A673 (cell line): ENCODE measurements at regions not wholly inside any gene's neighbourhood (a gene's known extent, or its start where the extent isn't known, plus 50 kb on each side); places are given as distances from the start of the nearest gene placed in this dataset.

ENCODE experiments used
- BruUV-seq: library from RNA; stranded (reverse); fragments of 400-500 nt; replicated peaks from 2 replicates; lab custom pipeline; 2021; lab: Mats Ljungman, UMichigan
- CTCF ChIA-PET: fragments of 300-600 bp; sonication (Branson Sonifier 250); formaldehyde crosslinking; loops from one replicate; lab custom pipeline; 2022; ENCODE audit warnings: antibody characterized with exemption; lab: Charles Lee
- POLR2A ChIA-PET: fragments of 300-600 bp; sonication (Branson Sonifier 250); formaldehyde crosslinking; loops from one replicate; lab custom pipeline; 2022; ENCODE audit warnings: antibody characterized with exemption; ENCODE audit not compliant: low non-redundant PET; lab: Charles Lee
- DNase-seq: peaks from one replicate; pipeline ENCODE4 v3.0.0-alpha.2; 2015; ENCODE audit warnings: low spot score
- H3K27ac ChIP-seq: fragments of 200-600 bp; sonication (generic); 2 replicates; pipeline ENCODE4 v1.5.1; 2016; ENCODE audit warnings: mixed run types, low read depth, mild to moderate bottlenecking, mixed read lengths, antibody characterized with exemption, low read length; ENCODE audit not compliant: poor library complexity, severe bottlenecking
- H3K27me3 ChIP-seq: fragments of 200-600 bp; sonication (generic); replicated peaks from 2 replicates; pipeline ENCODE4 v1.6.1; 2017; ENCODE audit warnings: mixed run types, low read depth, mild to moderate bottlenecking, mixed read lengths, antibody characterized with exemption, low read length; ENCODE audit not compliant: insufficient read depth, poor library complexity
- H3K36me3 ChIP-seq: fragments of 200-600 bp; sonication (generic); 2 replicates; pipeline ENCODE4 v1.6.1; 2016; ENCODE audit warnings: mixed run types, mild to moderate bottlenecking, mixed read lengths, antibody characterized with exemption, low read length; ENCODE audit not compliant: insufficient read depth, poor library complexity, severe bottlenecking
- H3K4me1 ChIP-seq: fragments of 200-600 bp; sonication (generic); 2 replicates; pipeline ENCODE4 v1.6.1; 2017; ENCODE audit warnings: mixed run types, mild to moderate bottlenecking, mixed read lengths, antibody characterized with exemption, low read length; ENCODE audit not compliant: insufficient read depth, poor library complexity, severe bottlenecking
- H3K4me3 ChIP-seq: fragments of 200-600 bp; sonication (generic); 2 replicates; pipeline ENCODE4 v1.5.1; 2016; ENCODE audit warnings: low read depth, mixed run types, mild to moderate bottlenecking, mixed read lengths, low read length; ENCODE audit not compliant: poor library complexity, severe bottlenecking
- H3K9me3 ChIP-seq: fragments of 200-600 bp; sonication (generic); 2 replicates; pipeline ENCODE4 v1.6.1; 2016; ENCODE audit warnings: mixed run types, low read depth, mild to moderate bottlenecking, mixed read lengths, antibody characterized with exemption, low read length; ENCODE audit not compliant: poor library complexity, severe bottlenecking
- CTCF ChIP-seq: fragments of 300-800, 200-600 bp; sonication (generic); conservative IDR thresholded peaks from 2 replicates; pipeline ENCODE4 v1.5.1; 2017; ENCODE audit warnings: low read depth, mild to moderate bottlenecking, antibody characterized with exemption, low read length, moderate library complexity, mixed read lengths
- EZH2 ChIP-seq: fragments of 200-600 bp; sonication (generic); IDR thresholded peaks from 2 replicates; pipeline ENCODE4 v1.6.1; 2017; ENCODE audit warnings: borderline replicate concordance, low read depth, mild to moderate bottlenecking, mixed read lengths, antibody characterized with exemption, low read length; ENCODE audit not compliant: poor library complexity, severe bottlenecking
- intact Hi-C: fragments of 100-400 bp; cut with micrococcal nuclease; formaldehyde crosslinking; loops from one replicate; pipeline ENCODE4 v1.10.0; 2022; ENCODE audit not compliant: unreplicated experiment

- intact Hi-C loops, result no loop called here
- Histone ChIP-seq H3K4me1 (no peaks in the 10 kb centered on the region), H3K4me3 (no peak overlapping the region), H3K9me3 (peaks cover 4% of the 10 kb centered on the region), H3K36me3 (no peaks in the 10 kb centered on the region), H3K27me3 (no peaks in the 10 kb centered on the region), H3K27ac (no peak overlapping the region)
- CTCF ChIA-PET, result no interaction called here
- TF ChIP-seq CTCF (no peak), EZH2 (no peak)
- POLR2A ChIA-PET, result no interaction called here
- DNase-seq, result no peak
- BruUV-seq, result no TSS peak
Measured at GRCh38 chr12:87142342-87142741, 886.2 kb upstream of the MGAT4C start.

- H3K4me3 ChIP-seq, result no peak overlapping the region
- H3K36me3 ChIP-seq, result no peaks in the 10 kb centered on the region
- ChIA-PET CTCF (no interaction called here), POLR2A (no interaction called here)
- DNase-seq, result no peak
- H3K4me1 ChIP-seq, result no peaks in the 10 kb centered on the region
- peaks cover 4% of the 10 kb centered on the region for H3K9me3 ChIP-seq
- no peaks in the 10 kb centered on the region for H3K27me3 ChIP-seq
- H3K27ac ChIP-seq, result no peak overlapping the region
- intact Hi-C loops, result no loop called here
- BruUV-seq, result no TSS peak
- TF ChIP-seq EZH2 (no peak), CTCF (no peak)
Measured at GRCh38 chr12:87141091-87141490, 884.9 kb upstream of the MGAT4C start.

DNA sequence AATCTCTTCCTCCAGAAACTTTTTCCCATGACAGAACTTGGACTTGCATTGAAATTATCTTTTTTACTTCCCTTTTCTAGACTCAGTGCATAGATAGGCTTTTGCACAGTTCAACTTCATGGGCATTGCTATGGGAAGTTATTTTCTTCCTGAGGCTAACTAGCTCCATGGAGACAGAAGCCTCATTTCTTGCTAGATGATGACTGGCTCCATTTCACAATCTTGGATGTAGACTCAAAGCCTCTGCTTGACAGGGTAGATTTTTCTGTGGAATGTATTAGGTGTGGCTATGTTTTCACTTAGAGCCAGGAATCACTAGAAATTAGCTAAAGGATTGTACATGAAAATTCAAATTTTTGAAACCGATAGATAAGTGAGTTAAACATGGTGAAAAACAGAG, 884.1 kb upstream of the MGAT4C start:
- Histone ChIP-seq H3K9me3 (peaks cover 4% of the 10 kb centered on the region), H3K4me1 (no peaks in the 10 kb centered on the region), H3K4me3 (no peak overlapping the region), H3K27me3 (no peaks in the 10 kb centered on the region), H3K36me3 (no peaks in the 10 kb centered on the region), H3K27ac (no peak overlapping the region)
- POLR2A ChIA-PET, result no interaction called here
- CTCF ChIA-PET, result no interaction called here
- no TSS peak for BruUV-seq
- no peak for DNase-seq
- TF ChIP-seq EZH2 (no peak), CTCF (no peak)
- intact Hi-C loops, result no loop called here
